Amniotic stem cell (primary cell): ENCODE measurements at regions not wholly inside any gene's neighbourhood (a gene's known extent, or its start where the extent isn't known, plus 50 kb on each side); places are given as distances from the start of the nearest gene placed in this dataset.
"Not testable (repeated sequence)": the region's sequence is repeated elsewhere in the genome, so short reads cannot be mapped to it uniquely, and the experiment has no call there.

Experiments used
- DNase-seq: peaks from one replicate; lab custom pipeline; 2025; lab: John Stamatoyannopoulos, UW

DNA sequence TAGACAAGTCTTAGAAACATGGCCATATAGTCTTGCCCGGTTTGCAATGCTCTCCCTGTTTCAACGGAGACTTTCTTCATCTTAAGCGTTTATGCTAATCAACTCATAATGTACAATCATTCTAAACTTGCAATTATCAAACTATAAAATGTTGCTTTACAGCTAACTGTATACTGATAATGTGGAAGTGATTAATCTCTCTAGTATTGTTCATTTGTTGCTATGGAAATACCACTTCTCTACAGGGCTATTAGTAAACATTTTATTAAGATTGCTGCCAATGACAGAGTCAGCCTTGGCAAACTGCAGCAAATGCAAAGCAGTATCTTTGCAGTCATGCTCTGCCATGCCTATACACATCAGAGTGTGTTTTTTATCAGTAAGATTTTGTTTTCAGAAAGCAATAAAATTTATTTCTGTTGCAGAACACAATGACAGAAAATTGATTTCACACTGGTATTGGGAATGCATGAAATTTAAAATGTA is 1201.8 kb upstream of the CDH2 start:
- no peak for DNase-seq

DNA sequence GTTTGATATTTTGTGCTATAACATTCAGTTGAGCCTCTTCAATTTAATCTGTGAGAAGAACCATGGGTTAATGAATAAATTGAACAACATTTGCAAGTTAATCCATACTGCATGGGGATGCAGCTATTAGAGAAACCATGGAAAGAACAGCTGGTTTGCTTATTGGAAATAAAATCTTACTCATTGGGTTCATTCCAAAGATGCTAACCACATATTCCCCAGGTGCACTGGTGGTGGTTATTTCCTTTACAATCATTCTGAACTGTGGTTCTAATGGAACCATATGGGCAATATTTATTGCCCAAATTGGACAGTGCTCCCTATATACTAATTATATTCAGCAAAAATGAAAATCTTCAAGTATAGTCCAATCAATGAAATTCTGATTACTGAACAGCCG is 1200.4 kb upstream of the CDH2 start:
- no peak for DNase-seq

- no peak for DNase-seq
Observed at GRCh38 chr18:29373000-29373399, 1196.1 kb upstream of the CDH2 start.

- no peak for DNase-seq
Observed at GRCh38 chr18:29361843-29362242, 1184.9 kb upstream of the CDH2 start.

DNA sequence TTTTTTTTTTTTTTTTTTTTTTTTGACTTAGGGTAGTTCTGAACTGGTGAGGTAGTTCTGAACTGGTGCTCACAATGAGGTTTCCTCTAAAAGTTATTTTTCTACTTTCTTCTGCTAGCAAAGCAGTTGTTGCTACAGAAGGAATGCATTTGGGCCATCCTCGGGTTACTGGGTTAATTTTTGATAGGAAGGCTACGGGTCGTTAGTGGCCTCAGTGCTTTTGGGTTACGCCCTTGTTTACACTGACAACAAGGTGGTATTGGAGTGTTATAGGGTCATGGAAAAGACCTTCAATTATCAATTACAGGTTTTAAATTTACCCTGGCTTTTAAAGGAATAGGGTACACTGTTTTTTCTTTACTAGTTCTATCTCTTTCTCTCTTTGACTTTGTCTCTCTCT is 1183.7 kb upstream of the CDH2 start:
- not testable (repeated sequence) for DNase-seq

- DNase-seq: not testable (repeated sequence)
Observed at GRCh38 chr18:29359222-29359621, 1182.3 kb upstream of the CDH2 start.

DNA sequence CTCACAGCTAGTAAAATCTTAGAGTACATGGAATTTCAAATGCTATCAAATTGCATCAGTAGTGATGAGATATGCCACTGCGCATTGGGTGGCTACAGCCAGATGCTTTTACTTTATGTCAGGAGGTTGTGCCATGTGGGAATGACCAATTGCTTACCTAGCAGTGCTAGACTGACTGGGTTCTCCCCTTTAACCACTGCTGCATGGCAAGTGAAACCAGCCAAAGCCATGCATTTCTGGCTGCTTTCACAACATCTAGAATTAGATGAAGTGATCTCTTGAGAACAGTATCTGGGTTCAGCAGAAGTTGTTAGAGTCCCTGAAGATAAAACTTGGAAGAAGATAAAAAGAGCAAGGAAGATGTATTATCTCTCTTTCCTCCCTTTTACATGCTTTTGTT is 1174.2 kb upstream of the CDH2 start:
- no peak for DNase-seq

DNA sequence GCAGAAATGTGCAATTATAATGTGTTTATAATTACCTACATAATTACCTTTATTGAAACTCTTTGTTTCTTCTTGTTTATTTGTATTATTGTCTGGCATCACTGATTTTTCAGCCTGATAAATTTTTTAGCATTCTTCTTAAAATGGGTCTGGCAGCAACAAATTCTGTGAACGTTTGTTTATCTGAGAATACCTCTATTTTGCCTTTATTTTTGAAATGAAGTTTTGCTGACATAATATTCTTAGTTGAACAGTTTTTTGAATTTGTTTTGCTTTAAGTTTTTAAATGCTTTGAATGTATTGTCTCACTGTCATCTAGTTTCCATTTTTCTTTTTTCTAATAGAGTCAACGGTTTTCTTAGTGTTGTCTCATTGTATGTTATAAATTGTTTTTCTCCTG is 1152.0 kb upstream of the CDH2 start:
- no peak for DNase-seq

DNA sequence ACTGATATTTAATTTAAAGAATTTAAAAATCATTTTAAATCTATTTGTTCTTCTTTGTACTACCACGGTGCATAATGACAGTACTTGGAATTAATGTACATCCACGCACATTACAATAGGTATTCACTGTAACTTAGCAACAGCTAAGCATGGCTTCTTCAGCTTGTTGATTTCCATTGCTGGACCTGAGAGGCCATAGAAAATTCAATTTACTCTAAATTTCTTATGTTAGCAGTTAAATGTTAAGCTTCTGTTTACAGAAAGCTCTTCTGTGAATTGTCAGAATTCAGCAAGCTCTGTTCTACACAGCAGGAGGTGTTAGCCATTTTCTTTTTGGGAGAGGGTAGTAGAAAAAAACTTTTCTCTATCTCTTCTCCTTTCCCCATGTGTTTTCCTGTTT is 1149.3 kb upstream of the CDH2 start:
- no peak for DNase-seq

DNA sequence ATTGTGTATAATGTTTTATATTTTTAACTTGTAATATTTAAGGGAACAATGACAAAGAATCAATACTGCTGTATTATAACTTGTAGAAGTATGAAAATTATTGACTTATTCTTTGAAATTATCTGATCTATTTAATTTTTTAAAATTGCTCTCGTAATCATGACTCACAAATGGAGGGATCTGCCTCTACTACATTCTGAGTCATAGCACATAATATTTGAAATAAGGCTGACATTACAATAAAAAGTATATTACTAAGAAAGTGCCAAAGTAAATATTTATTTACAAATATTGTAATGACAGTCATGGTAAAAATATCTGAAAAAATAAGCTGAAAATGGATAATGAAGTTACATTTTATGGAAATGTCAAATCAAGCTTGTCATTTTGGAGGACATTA is 1144.6 kb upstream of the CDH2 start:
- no peak for DNase-seq

GRCh38 chr18:29313312-29313711 is 1136.4 kb upstream of the CDH2 start:
- DNase-seq: no peak

DNA sequence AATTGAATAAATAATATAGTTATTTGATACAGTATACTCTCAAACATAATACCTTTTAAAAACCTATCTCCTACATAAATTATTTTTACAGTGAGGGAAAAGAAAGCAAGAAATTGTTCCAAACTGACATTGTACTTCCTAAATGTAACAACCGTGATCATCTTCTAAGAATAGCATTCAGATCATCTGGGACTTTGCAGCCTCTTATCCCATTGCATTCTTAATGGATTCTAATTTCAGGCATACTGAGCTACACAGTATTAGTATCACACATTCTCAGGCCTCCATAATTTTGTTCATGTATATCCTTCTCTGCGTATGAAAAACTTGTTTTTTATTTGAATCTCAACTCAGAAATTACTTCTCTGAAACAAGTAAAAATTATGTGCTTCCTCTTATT is 1134.7 kb upstream of the CDH2 start:
- no peak for DNase-seq

DNA sequence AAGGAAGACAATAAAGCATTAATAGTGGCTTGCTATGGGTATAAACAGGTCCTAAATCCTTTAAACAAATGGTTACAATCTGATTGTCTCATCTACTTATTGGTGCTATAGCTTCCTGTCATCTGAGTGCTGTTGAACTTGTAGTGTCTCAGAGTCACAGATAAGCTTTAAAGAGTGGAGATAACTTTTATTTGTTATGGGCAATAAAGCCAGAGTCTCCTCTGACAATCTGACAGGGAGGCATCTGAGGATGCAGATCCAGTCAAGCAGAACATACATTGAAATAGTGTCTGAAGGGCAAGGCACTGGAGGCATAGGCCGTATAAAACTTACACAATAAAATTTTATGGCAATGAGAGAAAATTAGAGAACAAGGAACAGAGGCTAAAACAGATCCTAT is 1132.4 kb upstream of the CDH2 start:
- no peak for DNase-seq

GRCh38 chr18:29307982-29308381 is 1131.1 kb upstream of the CDH2 start:
- DNase-seq: no peak

GRCh38 chr18:29307231-29307630 is 1130.3 kb upstream of the CDH2 start:
- no peak for DNase-seq

GRCh38 chr18:29305516-29305915 is 1128.6 kb upstream of the CDH2 start:
- no peak for DNase-seq

GRCh38 chr18:29301048-29301447 is 1124.1 kb upstream of the CDH2 start:
- DNase-seq: no peak

DNA sequence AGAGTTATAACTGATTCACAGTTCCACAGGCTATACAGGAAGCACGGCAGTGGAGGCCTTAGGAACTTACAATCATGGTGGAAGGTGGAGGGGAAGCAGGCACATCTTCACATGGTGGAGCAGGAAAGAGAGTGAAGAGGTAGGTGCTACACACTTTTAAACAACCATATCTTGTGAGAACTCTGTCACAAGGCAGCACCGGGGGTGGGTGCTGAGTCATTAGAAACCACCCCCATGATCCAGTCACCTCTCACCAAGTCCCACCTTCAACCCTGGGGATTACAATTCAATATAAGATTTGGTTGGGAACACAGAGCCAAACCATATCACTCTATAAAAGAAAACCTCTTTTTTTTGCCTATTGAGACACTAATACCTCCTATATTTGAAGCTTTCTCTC is 1108.5 kb upstream of the CDH2 start:
- no peak for DNase-seq

DNA sequence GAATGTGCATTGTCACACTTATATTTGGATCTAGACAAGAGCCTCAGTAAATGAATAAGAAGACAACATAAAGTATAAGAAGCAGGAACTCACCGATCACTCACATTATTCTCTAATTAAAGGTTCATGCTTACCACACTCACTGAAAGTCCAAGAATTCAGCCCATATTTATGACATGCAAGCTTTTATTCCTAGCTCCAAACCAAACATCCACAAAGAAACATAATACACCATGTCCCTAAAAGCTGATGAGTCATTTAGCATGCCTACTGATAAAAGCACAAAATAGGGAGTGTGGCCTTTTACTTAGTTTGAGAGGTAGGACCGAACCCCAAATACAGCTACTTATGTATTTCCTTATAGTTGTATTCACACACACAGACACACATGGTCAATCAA is 1094.6 kb upstream of the CDH2 start:
- DNase-seq: no peak

- no peak for DNase-seq
Observed at GRCh38 chr18:29259838-29260237, 1082.9 kb upstream of the CDH2 start.

DNA sequence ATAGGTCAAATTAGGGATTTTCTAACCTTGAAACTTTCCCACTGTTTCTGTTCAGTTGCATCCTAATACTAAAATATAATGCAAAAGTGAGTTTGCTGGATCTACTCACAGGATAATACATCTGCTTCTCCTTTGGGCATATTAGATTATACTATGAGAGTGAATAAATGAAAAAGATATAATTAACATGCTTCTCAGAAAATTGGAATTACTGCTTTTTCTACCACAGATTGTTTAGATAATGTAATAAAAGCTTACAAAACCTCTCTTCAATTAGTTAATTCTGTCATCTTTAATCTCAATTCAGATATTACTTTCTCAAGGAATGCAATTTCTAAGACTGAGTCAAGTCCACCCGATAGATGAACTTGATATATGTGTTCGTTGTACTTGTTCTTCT is 1077.2 kb upstream of the CDH2 start:
- DNase-seq: no peak

GRCh38 chr18:29251681-29252080 is 1074.8 kb upstream of the CDH2 start:
- no peak for DNase-seq

DNA sequence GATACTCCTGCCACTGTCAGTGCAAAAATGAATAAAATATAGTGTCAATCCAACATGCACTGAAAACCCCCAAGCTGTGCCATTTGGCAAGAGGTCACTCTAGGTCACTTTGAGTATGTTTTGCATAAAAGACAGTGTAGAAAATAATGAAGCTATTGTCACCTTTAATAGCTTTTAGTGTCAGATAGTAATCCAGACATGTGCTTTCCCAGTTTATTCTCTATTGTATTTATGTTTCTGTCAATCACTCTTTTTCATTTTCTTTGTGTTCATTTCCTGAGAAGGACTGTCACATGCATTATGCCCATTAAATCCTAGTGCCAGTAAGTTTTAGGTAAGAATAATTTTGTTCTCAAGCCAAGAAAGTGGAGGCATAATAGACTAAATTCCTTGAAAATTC is 1073.9 kb upstream of the CDH2 start:
- DNase-seq: no peak

DNA sequence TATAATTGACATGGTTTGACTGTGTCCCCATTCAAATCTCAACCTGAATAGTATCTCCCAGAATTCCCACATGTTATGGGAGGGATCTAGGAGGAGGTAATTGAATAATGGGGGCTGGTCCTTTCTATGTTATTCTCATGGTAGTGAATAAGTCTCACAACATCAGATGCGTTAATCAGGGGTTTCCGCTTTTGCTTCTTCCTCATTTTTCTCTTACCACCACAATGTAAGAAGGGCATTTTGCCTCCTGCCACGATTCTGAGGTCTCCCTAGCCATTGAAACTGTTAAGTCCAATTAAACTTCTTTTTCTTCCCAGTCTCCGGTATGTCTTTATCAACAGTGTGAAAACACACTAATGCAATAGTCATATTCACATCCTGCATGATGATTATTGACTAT is 1073.3 kb upstream of the CDH2 start:
- DNase-seq: no peak

GRCh38 chr18:29248805-29249204 is 1071.9 kb upstream of the CDH2 start:
- no peak for DNase-seq
